ENCODE measurements at regions not wholly inside any gene's neighbourhood (a gene's known extent, or its start where the extent isn't known, plus 50 kb on each side); places are given as distances from the start of the nearest gene placed in this dataset.

- no peak for TF ChIP-seq POLR2A (IDR thresholded peaks at IDR 0.05)
- TF ChIP-seq CTCF (IDR thresholded peaks at IDR 0.05 in 4 of 5, conservative IDR thresholded peaks at IDR 0.05 in 1 of 5): no peak
These were observed 114.5 kb upstream of the SOD1 start for GRCh38 chr21:31545036-31545435.
